Coronary artery (tissue), 2 donors: ENCODE measurements at regions not wholly inside any gene's neighbourhood (a gene's known extent, or its start where the extent isn't known, plus 50 kb on each side); places are given as distances from the start of the nearest gene placed in this dataset.

Source experiments
- DNase-seq: peaks from one replicate; pipeline ENCODE4 v3.0.0-alpha.2; 2017; ENCODE audit warnings: low spot score
- H3K27ac ChIP-seq, 2 donors: fragments of 200-600 bp; sonication (generic); one replicate each; pipeline ENCODE4 v1.5.1; 2016 to 2019
- H3K4me3 ChIP-seq: fragments of 200-600 bp; sonication (generic); 2 replicates; pipeline ENCODE4 v1.5.1; 2016; ENCODE audit warnings: mild to moderate bottlenecking, moderate library complexity
- TF ChIP-seq, protein P1 (sequence below): fragments of 200-600 bp; sonication (generic); IDR thresholded peaks from one replicate; pipeline ENCODE4 v1.5.1; 2019; ENCODE audit warnings: antibody characterized with exemption

DNA sequence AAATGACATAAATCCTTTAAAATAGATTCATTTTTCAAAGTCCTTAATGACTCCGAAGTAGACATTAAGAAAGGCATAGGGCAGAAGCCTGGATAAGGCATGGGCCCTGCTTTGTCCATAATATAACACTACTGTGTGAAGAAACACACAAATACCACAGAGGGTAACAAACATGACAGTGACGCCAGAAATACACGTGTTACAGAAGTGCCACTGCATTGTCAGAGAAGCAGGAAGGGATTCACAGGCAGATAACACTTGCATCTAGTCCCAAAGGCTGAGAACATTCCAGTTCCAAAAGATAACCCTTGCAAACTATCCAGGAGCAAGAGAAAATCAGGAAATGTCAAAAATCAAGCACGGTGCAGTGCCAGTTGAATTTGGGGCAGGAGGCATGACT is 633.2 kb downstream of the LIG4 start:
- TF ChIP-seq, protein P1, sequence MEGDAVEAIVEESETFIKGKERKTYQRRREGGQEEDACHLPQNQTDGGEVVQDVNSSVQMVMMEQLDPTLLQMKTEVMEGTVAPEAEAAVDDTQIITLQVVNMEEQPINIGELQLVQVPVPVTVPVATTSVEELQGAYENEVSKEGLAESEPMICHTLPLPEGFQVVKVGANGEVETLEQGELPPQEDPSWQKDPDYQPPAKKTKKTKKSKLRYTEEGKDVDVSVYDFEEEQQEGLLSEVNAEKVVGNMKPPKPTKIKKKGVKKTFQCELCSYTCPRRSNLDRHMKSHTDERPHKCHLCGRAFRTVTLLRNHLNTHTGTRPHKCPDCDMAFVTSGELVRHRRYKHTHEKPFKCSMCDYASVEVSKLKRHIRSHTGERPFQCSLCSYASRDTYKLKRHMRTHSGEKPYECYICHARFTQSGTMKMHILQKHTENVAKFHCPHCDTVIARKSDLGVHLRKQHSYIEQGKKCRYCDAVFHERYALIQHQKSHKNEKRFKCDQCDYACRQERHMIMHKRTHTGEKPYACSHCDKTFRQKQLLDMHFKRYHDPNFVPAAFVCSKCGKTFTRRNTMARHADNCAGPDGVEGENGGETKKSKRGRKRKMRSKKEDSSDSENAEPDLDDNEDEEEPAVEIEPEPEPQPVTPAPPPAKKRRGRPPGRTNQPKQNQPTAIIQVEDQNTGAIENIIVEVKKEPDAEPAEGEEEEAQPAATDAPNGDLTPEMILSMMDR: no peak
- Histone ChIP-seq H3K4me3 (no peak overlapping the region), H3K27ac (no peak overlapping the region)
- DNase-seq: no peak

DNA sequence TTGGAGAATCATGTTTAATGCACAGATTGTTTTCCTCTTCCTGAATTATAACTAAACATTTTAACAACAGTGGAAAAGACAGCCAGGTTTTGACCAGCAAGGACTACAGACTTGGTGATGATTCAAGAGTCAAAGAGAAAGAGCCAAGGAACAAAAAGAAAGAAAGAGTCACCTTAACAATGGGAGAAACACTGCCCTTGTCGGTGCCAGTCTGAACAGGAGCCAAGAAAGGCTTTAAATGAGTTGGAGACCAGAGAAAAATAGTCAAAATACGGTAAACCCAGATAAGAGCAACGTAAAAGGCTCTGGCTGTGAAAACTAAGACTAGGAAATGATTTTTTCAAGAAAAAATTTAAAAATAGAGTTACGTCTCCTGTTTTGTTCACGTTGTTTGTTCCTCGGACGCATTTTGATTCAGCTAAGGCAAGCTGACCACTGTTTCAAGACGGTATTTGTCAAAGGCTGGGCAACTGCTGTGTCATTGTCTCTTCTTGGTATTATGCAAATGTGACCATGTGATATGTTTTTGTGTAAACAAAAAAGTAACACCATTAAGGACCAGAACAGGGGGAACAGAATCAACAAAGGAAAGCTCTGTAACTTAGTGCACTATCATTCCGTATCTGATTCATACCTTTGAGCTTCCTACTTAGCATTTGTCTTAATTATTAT is 634.5 kb downstream of the LIG4 start:
- DNase-seq: no peak
- Histone ChIP-seq H3K27ac (no peak overlapping the region), H3K4me3 (no peak overlapping the region)
- TF ChIP-seq, protein P1: no peak

DNA sequence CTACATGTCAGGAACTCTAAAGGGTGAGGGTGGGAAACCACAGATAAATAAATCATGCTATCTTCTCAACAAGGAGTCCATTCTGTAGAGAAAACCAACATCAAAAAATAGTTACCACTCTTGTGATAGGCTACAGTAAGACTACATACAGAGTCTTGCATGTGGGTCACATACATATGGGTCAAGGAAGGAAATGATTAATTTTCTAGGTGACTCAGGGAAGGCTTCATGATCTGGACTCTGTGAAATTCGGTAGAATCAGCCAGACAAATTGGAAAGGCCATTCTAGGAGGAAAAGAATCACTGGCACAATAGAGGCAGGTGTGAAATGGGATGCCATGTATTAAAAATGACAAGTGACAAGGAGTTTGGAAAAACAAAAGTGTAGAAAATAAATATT is 638.9 kb downstream of the LIG4 start:
- TF ChIP-seq, protein P1: no peak
- Histone ChIP-seq H3K27ac (no peak overlapping the region), H3K4me3 (no peak overlapping the region)
- no peak for DNase-seq

DNA sequence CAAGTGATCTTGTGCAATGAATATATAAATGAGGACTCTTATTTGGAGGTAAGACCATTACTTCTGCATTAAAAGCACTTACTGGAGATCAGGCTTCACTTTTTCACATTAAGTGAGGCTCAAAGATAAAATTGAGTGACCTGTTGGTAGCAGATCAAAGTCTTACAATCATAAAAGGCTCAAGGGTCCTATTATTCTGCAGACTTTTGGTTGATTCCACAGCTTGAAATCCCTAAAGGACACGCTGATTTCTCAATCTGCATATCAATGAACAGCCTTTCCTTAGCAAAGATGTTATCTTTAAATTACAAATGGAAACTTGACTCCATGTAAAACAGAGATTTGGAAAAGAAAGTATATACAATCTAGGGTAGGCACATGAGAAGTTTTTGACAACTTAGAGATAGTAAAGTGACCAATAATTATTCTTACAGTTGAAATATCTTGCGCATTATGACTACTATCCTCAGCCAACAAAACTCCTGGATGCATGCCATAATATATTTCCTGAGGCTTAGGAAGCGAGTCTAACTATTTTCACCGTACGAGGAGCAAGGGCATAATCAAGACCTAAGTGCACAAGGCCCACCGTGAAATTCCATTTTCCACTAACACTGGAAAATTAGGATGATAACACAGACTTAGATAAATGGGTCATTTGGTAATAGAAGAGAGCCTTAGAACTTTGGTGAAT is 640.7 kb downstream of the LIG4 start:
- TF ChIP-seq, protein P1: no peak
- H3K27ac ChIP-seq: no peak overlapping the region
- DNase-seq: no peak
- no peak overlapping the region for H3K4me3 ChIP-seq

DNA sequence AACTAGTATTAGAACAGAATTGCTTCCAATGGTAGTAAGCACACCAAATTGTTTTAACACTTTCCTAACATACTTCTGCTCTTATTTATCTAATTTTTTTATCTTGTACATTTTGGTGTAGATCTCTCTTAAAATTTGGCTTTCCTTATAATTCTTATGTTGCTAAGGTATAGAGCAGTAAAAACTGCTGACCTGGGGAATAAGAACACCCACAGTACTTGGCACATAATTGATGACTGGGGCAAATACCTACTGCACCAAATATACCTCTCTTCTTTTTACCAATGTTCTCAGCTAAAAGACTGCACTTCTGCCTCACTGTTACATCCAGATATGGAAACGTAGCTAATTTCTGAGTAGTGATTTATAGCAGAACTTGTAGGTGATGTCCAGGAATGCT is 642.2 kb downstream of the LIG4 start:
- no peak overlapping the region for H3K27ac ChIP-seq
- DNase-seq: no peak
- TF ChIP-seq, protein P1: no peak
- H3K4me3 ChIP-seq: no peak overlapping the region

DNA sequence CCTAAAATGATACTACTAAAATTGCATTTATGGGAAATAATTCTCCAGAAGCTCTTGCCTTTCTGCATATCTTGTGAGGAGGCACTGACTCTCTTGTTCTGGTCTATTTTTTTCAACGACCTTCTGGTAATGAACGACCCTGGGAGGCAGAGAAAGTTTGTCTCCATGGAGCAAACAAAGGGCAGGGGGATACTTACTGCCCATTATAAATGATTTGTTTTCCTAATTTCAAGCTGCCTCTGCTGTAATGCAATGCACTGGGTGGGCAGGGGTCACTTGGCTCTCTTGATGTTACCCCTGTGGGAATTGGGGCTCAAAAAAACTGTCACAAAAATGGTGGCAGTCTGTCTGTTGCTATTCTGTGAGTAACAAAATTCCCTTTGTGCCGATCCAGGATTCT is 643.2 kb downstream of the LIG4 start:
- TF ChIP-seq, protein P1: no peak
- H3K4me3 ChIP-seq: no peak overlapping the region
- no peak for DNase-seq

DNA sequence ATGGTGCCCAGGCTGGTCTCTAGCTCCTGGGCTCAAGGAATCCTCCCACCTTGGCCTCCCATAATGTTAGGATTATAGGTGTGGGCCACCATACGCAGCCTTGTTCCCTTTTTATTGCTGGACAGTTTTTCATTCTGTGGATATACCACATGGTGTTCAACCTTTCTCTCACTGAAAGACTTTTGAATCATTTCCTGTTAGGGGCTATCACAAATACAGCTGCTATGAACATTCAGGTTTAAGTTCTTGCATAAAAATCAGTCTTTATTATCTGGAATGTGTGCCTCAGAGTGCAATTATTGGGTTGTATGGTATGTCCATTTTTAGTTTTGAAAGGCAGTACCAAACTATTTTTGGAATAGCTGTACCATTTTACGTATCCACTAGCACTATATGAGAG is 647.2 kb downstream of the LIG4 start:
- Histone ChIP-seq H3K4me3 (no peak overlapping the region), H3K27ac (no peak overlapping the region)
- DNase-seq: no peak
- TF ChIP-seq, protein P1: no peak

More for the DNA sequence above, 643.2 kb downstream of the LIG4 start:
- H3K27ac ChIP-seq: no peak overlapping the region
